ENCODE measurements at regions not wholly inside any gene's neighbourhood (a gene's known extent, or its start where the extent isn't known, plus 50 kb on each side); places are given as distances from the start of the nearest gene placed in this dataset.
"Not testable (repeated sequence)": the region's sequence is repeated elsewhere in the genome, so short reads cannot be mapped to it uniquely, and the experiment has no call there.

DNA sequence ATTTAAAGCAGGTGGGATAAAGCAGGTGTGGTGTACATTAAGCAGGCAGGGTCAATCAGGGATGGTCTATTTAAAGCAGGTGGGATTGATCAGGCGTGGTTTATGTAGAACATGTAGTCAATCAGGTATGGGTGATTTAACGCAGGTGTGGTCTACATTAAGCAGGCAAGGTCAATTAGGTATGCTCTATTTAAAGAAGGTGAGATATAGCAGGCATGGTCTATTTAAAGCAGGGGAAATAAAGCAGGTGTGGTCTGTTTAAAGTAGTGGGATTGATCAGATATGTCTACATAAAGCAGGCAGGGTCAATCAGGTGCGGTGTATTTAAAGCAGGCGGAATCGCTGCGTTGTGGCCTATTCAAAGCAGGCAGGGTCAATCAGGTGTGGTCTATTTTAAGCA, 88.6 kb upstream of the MXRA5 start:
- no peak for DNase-seq

- no peak for DNase-seq
Observed at GRCh38 chrX:3428792-3429191, 82.3 kb upstream of the MXRA5 start.

DNA sequence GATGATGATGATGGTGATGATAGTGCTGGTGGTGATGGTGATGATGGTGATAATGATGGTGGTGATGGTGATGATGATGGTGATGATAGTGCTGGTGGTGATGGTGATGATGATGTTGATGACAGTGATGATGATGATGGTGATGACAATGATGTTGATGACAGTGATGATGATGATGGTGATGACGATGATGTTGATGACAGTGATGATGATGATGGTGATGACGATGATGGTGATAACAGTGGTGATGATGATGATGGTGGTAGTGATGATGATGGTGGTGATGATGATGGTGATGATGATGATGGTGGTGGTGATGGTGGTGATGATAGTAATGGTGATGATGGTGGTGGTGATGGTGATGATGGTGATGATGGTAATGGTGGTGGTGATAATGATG, 80.1 kb upstream of the MXRA5 start:
- DNase-seq, result no peak

DNA sequence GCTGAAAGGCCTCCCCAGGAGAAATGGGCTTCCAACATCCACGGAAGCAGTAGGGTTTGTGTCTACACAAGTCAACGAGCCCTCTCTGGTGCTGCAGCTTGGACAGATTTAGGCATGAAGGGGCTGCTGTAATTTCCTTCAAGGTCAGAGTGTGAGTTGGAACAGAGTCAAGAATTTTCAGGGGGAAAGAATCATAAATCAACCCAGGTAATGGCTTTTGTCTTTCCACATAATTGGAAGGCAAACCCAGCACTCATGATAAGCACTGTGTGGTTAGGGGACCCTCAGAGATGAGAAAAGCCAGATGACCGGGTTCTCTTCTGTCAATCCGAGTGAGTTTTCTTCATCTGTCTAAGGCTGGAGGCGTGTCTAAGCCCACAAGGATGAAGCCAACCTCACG, 78.6 kb upstream of the MXRA5 start:
- DNase-seq, result no peak

DNA sequence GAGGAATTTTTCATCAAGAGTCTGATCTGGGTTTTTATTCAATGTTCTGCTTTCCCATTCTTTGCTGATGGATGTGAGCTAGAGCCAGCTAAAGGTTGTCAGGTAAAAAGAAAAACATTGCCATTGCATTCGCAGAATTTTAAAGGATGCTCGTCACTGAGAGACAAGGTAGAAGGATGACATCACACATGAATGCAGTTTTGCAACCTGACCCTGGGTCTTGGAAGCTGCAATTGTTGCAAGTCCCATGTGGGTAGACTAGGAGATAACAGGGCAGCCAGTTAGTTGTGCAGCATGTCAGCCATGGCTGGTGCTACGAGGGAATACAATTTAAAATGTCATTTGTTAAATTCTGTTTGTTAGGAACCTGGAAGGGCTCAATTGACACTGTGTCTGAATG, 73.9 kb upstream of the MXRA5 start:
- no peak for DNase-seq

GRCh38 chrX:3415011-3415410, 68.6 kb upstream of the MXRA5 start:
- no peak for DNase-seq

DNA sequence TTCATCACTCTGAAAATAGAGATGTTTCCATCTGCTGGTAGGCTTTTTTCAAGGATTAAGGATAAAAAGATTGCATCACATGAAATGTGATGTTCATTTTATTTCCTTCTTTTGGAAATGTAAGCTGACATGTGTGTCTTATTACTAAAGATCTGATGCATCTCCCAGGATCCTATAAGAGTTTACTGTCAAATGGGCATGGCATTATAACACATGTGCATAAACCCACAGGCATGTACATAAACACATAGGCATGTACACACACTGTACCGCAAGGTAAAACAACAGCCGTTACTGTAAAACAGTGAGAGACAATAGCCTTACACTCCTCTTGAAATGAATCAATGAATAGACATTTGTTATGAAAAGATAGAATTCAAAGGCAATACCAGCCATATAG, 65.2 kb upstream of the MXRA5 start:
- DNase-seq, result not testable (repeated sequence)

- not testable (repeated sequence) for DNase-seq
Observed at GRCh38 chrX:3409936-3410335, 63.5 kb upstream of the MXRA5 start.

- no peak for DNase-seq
Observed at GRCh38 chrX:3407781-3408180, 61.3 kb upstream of the MXRA5 start.

GRCh38 chrX:3407121-3407520, 60.7 kb upstream of the MXRA5 start:
- DNase-seq, result no peak

- DNase-seq, result no peak
Observed at GRCh38 chrX:3403748-3404147, 57.3 kb upstream of the MXRA5 start.

Measured in eye (tissue), 1 donor.